Limb (tissue), 2 donors: ENCODE measurements at regions not wholly inside any gene's neighbourhood (a gene's known extent, or its start where the extent isn't known, plus 50 kb on each side); places are given as distances from the start of the nearest gene placed in this dataset.

Experiments used
- DNase-seq, 2 donors: peaks; one replicate each; pipeline ENCODE4 v3.0.0-alpha.2; 2016; ENCODE audit errors: extremely low spot score in 2 of 2

DNA sequence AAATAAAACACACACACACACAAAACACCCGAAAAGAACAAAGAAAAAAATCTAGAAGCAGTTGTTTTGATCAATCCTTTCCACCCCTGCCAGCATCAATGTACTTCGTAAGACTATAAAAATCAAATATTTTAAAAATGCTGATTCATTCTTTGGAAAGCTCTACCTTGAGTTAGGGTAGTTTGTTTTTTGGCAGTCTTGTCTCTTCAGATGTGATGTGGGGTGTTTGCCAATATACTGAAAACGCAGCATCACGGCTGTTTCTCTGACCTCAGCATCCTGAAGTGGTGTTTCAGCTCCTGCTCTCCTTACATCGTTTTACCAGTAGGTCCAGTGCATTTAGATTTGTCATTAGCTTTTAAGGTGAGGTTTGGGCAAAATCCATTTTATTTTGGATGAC, 526.0 kb downstream of the UTRN start:
- DNase-seq, result no peak

DNA sequence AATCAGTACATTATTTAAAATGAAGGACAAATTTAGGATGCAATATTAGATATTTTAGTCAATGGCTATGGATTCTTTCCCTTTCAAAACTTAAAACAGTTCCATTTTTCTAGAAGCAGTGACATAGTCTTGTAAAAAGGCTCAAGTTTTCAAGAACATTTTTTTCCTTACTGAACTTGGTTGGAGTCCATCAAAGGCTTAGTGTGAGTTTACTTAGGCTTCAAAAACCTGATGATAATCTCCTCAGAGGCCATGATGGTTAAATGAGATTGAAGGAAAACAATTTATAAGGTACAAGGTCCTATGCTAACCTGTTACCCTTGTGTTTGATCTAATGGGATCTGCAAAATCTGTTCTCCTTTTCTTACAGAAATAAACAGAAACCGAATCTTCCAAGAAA, 531.8 kb downstream of the UTRN start:
- DNase-seq, result no peak

- DNase-seq, result no peak
Measured at GRCh38 chr6:144820270-144820669, 535.1 kb downstream of the UTRN start.

GRCh38 chr6:144823131-144823530, 538.0 kb downstream of the UTRN start:
- no peak for DNase-seq

DNA sequence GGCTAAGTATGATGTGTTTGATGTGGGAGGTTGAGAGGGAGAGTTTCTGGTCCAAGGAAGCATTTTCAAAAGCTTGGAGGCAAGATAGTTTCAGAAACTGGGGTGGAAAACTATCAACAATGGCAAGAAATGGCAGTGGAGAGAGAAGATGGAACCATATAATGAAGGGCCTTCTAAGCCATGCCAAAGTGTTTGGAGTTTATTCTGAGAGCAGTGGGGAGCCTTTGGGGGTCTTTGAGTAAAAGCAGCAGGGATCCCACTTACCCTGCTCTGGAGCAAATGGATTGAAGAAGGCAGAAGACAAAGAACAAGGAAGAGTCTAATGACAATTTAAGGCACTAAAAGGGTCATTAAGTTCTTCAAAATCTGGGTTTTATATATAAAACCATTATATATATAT, 538.9 kb downstream of the UTRN start:
- no peak for DNase-seq

GRCh38 chr6:144834426-144835038, 549.4 kb downstream of the UTRN start:
- DNase-seq, result no peak

- DNase-seq, result no peak
Measured at GRCh38 chr6:144835322-144835973, 550.3 kb downstream of the UTRN start.

DNA sequence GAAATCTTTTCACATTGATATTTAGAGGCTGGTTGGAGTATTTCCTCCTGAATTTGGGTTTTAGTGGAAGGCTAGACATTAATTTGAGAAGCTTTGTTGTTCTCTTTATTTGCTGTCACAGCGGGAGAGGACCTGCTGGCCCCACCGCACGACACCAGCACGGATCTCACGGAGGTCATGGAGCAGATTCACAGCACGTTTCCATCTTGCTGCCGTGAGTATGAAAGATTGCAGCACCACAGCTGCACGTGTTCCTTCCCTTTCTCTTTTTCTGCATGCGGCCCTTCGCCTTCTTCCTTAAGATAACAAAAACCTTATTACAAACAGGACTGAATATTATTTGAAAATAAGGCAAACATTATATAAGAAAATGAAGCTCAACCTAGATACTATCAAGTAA, 555.5 kb downstream of the UTRN start:
- DNase-seq, result no peak

GRCh38 chr6:144843701-144844100, 558.6 kb downstream of the UTRN start:
- DNase-seq, result no peak

DNA sequence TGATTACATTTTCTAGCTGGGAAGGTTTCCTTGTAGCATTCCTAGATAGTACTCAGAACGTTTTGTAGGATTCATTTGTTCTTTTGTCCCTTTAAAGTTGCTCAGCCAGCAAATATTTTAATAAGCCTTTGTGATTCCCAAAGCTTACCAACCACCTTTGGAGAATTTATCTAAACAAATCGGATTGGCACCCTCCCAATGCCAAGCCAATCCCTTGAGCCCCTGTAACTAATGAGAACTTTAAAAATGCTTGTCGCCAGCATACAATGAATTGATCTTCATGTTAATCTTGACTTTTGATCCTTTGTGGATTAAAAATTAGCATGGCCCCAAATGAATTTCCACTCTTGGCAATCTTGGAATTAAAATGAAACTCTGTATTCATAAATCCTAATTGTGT, 559.5 kb downstream of the UTRN start:
- no peak for DNase-seq

DNA sequence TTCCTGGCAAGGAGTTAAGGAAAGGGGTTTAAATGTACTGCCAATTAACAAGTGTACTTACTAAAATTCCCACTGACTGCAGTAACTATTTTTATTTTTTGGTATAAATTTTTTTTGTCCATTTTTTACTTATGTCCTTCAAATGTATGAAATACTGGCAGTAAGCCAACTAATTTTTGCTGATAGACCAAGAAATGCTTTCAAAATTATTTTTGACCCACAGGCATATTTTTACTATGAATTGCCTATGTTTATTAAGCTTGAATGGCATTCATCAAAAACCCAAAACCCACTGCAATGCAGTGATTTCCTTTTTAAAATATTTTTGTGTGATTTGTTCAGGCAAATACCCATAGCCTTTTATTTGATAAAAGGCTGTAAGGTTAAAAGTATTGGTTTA, 560.1 kb downstream of the UTRN start:
- no peak for DNase-seq

DNA sequence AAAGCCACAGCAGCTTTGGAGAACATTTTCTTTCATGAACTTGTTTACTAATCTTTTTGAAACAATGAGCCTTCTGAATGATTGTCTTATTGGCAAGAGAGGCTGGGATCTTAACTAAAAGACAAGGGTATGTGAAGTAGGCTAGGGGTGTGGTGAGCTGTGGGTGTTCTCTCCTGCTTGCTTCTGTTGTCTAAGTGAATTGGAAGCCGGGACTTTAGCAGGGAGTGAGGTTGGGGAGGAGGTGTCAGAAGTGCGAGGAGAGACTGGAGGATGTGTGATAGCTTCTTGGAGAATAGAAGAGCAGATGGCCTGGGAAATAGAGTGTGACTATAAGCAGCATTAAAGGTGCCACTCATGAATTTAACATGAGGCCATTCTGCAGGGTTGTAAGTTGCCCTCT, 562.8 kb downstream of the UTRN start:
- no peak for DNase-seq

DNA sequence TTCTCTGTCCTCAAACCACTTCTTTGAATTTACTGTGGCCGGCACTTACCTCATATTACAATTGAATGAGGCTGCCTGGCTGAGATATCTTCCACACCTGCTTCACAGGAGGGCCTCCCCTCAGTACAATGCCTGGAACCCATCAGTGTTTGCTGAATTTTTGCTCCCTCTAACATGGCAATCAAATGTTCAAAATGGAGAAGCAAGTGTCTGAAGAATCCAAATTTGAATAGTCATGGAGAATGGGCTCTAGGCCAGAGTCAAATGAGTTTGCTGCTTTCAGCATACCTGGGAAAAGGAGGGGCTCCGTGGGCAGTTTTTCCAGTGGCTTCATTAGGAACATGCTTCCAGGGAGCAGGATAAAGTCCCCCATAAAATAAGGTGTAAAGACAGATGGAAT, 564.8 kb downstream of the UTRN start:
- no peak for DNase-seq

DNA sequence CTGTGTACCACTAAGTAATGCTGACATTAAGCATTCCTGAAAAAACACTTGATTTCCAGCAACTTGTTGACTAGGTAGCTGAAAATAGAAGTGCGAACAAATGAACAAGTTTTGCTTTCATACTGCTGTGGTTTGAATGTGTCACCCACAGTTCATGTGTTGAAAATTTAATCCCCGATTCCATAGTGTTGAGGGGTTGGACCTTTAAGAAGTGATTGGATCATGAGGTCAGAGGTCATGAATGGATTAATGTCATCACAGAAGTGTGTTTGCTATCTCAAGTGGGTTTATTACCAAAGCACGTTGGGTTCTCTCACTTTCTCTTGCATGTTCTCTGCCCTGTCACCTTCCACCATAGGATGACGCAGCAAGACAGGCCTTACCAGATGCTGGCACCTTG, 568.5 kb downstream of the UTRN start:
- no peak for DNase-seq

DNA sequence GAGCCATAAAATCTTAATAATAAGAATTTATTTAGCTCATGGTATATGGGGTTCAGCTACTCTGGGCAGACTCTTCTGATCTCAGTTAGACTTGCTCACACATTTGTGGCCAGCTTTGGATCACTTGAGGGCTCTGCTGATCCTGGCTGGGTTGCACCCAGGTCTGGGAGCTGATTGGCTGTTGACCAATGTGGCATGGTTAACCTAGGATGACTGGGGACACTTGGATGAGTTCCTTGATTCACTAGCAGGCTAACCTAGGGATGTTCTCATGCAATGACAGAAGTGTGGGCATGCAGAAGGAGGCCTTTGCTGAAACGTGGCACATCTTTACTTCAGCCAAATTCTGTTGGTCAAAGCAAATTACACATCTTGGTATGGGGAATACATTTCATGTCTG, 569.5 kb downstream of the UTRN start:
- DNase-seq, result no peak

- no peak for DNase-seq
Measured at GRCh38 chr6:144855375-144855774, 570.2 kb downstream of the UTRN start.

- no peak for DNase-seq
Measured at GRCh38 chr6:144855812-144856531, 570.8 kb downstream of the UTRN start.

GRCh38 chr6:144856622-144857021, 571.5 kb downstream of the UTRN start:
- no peak for DNase-seq

DNA sequence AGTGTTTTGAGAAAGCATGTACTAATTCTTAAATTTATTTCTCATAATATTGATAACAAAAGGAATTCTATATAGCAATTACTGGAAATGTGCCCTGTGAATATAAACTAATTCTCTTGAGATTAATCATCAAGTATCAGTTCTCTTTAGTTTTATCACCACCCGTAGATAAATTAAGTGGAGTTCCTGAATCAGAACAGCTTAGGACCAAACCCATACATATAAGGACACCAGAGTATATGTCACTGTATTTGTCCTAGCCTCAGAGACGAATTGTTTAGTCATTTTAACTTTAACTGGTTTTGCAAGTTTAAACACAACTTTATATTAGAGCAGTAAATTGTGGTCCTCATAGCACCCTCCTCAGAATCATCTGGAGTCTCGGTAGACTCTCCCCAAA, 572.0 kb downstream of the UTRN start:
- no peak for DNase-seq

- DNase-seq, result no peak
Measured at GRCh38 chr6:144862769-144863168, 577.6 kb downstream of the UTRN start.

- DNase-seq, result no peak
Measured at GRCh38 chr6:144867761-144868160, 582.6 kb downstream of the UTRN start.

- DNase-seq, result no peak
Measured at GRCh38 chr6:144870782-144871181, 585.6 kb downstream of the UTRN start.
